Hematopoietic multipotent progenitor cell treated with erythropoietin and hydrocortisone succinate and interleukin-3 and kit ligand, for 15 days (in vitro differentiated cells): ENCODE measurements at regions not wholly inside any gene's neighbourhood (a gene's known extent, or its start where the extent isn't known, plus 50 kb on each side); places are given as distances from the start of the nearest gene placed in this dataset.
A peak's percentile ranks its signal among the peaks of the same experiment; 100 is the strongest.

Experiments
- DNase-seq: peaks from one replicate; pipeline ENCODE4 v3.0.0-alpha.2; 2015; ENCODE audit warnings: low spot score

DNA sequence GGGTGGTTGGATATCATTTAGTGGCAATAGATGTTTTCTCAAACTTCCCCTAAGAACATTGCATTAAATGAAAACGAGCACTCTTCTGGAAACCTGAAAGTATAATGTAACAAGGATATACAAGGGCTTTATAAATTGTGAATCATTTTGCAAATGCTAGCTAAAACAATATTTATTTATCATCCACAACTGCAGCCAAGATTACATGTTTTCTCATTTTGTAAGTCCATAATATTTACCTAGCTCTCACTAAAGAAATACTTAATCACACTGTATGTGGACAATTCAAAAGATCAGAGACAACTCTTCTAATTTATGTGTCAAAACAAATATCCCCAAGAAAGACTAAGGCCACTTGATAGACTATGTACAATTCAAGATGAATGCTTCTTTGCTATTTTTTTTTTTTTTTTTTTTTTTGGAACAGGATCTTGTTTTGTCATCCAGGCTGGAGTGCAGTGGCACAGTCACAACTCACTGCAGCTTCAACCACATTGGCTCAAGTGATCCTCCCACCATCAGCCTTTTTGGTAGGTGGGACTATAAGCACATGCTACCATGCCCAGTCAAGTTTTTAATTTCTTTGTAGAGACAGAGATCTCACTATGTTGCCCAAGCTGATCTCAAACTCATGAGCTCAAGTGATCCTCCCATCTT lies 427.7 kb upstream of the THBS1 start:
- no peak for DNase-seq

DNA sequence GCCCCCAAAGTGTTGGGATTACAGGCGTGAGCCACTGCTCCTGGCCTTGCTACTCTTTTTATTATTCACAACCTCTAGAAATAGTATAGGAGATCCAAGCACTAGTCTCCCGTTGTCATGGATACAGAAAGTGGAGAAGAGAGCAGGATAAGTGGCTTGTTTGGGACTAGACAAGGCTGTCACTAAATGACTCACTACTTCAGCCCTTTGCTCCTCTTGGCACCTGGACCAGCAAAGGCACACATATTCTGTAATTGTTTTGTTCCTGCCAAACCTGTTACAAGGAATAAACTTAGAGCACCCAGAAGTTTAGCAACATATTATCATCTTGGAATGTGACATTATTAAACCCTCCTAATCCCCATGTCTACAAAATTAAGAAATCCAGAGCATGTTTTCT lies 427.2 kb upstream of the THBS1 start:
- no peak for DNase-seq

- no peak for DNase-seq
Observed at GRCh38 chr15:39154227-39154638, 426.6 kb upstream of the THBS1 start.

- DNase-seq: no peak
Observed at GRCh38 chr15:39154776-39155175, 426.1 kb upstream of the THBS1 start.

- no peak for DNase-seq
Observed at GRCh38 chr15:39156166-39156565, 424.7 kb upstream of the THBS1 start.

DNA sequence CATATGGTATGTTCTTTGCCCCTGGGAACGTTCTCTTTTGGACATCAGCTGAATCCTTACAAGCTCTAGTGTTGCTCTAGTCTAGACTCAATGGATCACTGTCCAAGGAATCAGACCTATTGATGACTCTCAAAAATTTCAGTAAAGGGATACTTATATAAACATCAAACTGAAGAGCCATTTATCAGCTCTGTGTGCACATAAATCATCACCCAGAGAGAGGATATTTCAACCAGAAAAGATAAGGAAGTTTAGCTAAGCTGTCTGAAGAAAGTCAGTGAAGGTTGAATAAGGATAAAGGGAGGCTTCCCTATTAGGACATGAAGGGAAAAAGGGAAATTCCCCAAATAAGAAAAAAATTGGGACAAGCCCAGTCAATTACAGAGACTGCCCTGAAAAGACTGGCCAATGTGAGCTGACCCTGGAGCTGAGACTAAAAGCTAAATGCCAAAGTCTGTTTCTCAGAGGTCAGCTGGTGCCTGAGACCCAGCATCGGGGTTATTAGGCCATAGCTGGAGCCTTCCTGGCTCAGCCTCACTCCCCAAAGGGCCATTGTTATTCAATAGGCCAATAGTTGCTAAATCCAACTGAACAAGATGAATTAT lies 424.1 kb upstream of the THBS1 start:
- no peak for DNase-seq

DNA sequence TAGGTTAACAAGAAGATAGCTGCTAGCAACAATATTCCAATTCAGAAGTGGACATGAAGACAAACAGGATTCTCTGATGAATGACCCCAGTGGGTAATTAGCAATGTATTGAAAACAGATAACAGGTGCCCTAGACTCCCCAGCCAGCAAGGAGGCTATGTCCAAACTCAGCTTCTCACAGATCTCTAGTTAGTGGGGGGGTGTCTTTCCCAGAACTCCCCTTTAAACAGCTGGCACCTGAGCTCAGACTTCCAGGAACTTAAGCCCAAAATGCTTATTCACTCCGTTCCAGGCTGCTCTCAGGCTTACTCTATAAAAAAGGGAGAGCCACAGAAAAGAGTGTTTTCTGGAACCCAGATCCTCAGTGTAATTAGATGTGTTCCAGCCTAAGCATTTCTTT lies 423.0 kb upstream of the THBS1 start:
- no peak for DNase-seq

GRCh38 chr15:39159833-39160232 lies 421.0 kb upstream of the THBS1 start:
- DNase-seq: no peak

- no peak for DNase-seq
Observed at GRCh38 chr15:39161096-39161495, 419.8 kb upstream of the THBS1 start.

DNA sequence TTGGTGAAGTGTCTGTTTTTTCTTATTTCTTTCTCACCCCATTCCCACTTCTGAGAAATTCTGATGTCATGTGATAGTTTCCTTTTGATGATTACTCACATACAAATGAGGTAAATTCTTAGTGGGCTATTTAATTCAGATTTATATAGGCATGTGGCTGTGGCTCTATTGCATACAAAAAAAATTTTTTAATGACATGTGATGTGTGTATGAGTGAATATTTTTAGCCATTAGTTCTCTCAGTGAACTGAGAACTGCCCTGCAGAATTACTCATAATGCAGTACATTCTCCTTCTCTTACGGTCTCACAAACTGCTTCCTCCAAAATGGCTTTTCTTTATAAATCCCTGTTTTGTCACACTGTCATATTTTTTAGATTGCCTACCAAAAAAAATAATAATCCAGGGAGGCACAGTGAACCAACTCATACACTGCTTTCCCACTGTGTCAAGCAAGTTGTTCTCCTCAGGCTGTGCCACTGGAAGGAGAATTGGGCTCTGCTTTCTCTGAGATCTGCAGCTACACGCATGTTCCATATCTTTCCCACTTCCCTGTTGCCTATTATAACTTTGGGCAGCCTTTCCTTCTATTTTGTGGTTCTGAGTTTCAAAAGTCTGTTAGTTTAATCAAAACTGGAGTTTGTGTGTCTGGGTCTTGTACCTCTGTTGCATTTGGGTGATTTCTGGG lies 415.7 kb upstream of the THBS1 start:
- no peak for DNase-seq

- DNase-seq: no peak
Observed at GRCh38 chr15:39167164-39168058, 413.5 kb upstream of the THBS1 start.

DNA sequence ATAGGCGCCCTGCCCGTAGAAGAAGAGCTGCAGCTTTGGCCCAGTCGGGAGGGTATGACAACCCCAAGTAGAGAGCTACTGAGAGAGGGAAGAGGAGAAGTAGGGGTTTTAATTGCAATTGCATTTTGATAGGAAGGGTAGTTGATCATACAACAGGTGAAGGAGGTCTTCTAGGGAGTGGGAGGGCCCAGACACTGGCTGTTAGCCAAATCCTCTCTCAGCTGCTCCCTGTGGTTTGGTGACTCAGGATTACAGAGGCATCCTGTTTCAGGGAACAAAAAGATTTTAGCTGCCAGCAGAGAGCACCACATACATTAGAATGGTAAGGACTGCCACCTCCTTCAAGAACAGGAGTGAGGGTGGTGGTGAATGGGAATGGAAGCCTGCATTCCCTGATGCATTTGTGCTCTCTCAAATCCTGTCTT lies 408.9 kb upstream of the THBS1 start:
- peak; percentile 6 for DNase-seq

DNA sequence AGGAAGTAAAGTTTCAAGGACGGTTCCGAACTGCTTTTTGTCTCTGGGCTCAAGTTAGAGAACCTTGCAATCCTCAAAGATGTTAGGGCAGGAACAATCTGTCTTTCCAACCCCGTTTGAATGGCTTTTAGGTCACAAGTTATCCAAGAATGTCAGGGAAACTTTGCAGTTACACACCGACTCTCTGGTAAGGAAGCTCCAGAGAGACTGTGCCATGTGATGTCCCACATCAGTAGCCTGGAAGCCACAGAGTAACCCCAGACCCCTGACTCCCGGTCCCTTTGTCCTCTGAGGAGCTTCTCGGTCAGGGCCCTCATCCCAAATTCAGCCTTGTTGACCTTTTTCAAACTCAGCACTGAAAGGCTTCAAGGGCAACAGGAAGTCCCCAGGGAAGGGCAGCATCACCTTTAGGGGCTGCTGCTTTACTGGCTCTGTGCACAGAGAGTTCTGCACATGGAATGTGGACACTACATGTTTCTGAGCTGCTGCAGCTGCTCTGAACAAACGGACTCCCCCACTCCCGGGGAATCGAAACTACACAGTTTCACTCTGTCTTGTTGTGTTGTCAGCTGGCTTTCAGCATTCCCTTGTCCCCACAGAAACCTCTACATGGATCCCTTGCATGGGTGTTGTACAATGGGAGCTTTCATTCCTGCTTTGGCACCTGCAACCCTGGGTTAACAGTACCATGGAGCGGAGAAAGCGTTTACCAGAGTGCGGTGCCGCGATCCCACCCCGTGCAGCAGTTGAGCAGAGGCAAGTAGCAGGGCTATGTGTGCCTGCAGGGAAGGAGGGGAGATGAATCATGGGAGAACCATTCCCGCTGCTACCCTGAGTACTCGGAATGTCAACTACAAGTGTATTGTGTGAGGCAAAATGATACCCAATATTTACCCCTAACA lies 408.2 kb upstream of the THBS1 start:
- DNase-seq: no peak

- no peak for DNase-seq
Observed at GRCh38 chr15:39173426-39173825, 407.5 kb upstream of the THBS1 start.

DNA sequence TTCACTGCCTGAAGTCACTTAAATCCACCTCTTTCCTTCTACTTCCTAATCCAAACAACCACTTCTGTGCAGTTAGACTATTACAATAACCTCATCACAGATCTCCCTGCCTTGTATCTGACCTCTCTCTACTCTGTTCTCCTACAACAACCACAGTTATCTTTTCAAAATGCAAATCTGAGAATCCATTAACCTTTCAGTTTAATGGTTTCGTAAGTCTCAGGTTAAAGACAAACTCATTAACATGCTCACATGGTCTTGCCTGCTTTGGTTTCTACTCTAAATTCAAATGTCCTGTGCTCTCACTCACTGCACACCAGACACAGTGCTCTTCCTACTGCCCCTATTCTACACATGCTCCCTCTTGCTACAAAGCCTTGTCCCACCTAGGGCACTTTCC lies 406.5 kb upstream of the THBS1 start:
- no peak for DNase-seq

GRCh38 chr15:39176030-39176429 lies 404.8 kb upstream of the THBS1 start:
- DNase-seq: no peak

DNA sequence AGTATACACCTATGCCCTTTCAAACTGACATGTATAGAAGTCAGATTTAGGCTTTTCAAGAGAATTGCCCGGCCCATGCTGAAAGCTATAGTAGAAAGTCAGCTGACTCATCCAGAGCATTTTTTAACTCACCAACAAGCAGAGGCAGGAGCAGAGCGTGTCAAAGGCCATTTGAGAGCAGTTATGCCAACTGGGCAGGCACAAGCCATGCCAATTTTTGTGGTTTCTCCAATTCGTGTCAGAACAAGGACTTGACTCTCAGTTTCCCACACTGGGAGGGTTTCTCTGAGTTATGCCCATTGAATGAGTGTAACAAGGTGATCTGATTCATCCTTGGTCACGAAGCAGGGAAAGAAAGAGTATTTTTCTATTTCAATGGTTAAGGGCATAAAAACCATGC lies 403.3 kb upstream of the THBS1 start:
- no peak for DNase-seq

- no peak for DNase-seq
Observed at GRCh38 chr15:39180030-39180429, 400.8 kb upstream of the THBS1 start.

- no peak for DNase-seq
Observed at GRCh38 chr15:39180483-39180933, 400.4 kb upstream of the THBS1 start.

DNA sequence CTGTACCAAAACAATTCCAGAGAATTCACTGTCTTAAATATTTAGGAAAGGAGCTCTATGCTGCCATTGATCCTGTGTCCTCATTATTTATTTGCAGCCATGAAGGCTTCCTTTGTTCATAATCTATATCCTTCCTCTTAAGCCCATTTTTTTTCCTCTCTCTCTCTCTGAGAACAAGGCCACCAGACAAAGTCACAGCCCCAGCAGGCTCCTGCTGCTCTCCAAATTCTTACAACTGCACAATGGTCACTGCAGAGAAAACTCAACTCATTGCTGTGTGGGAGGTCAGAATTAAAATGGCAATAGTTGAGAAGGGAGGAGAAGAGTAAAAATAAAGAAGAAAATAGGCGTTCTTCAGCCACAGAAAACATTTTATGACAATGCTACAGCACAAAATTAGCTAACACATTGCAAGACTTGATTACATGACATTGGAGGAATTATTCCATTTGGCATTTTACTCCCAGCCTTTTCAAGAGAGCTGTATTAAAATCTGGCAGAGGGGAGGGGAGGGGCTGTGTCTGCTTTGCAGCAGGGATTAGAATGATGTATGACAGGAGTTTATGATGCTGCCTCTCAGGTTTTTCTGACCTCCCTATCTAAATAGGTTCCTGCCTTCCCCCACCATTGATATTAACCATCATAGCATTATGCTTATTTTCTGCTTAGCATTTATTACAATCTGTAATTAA lies 399.7 kb upstream of the THBS1 start:
- DNase-seq: no peak

DNA sequence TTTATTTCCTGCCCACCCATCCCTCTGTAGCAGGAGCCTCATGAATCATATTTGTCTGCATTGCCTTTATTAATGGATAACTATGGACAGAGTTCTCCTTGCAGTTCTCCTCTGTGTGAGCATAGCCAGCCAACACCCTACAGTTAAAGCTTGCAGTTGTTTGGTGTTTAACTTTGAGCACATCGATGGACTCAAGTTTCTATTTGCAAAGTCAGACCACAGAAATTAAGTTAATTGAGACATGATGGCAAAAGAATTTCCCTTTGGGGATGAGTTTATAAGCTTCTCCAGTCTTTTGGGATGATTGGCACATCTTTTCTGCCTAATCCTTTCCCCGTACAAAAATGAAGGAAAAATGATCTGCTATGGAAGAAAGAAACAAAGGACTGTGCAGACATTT lies 398.9 kb upstream of the THBS1 start:
- DNase-seq: no peak
